Medulla oblongata (tissue), 1 donor: ENCODE measurements at regions not wholly inside any gene's neighbourhood (a gene's known extent, or its start where the extent isn't known, plus 50 kb on each side); places are given as distances from the start of the nearest gene placed in this dataset.

Experiments used
- DNase-seq: peaks from one replicate; pipeline ENCODE4 v3.0.0-alpha.2; 2015; ENCODE audit errors: extremely low spot score

GRCh38 chr10:105879401-105879800 is 1238.3 kb downstream of the SORCS3 start:
- no peak for DNase-seq

- DNase-seq, result no peak
These were observed 1234.0 kb downstream of the SORCS3 start for GRCh38 chr10:105875050-105875449.

- no peak for DNase-seq
These were observed 1231.6 kb downstream of the SORCS3 start for GRCh38 chr10:105872665-105873064.

GRCh38 chr10:105868935-105869334 is 1227.8 kb downstream of the SORCS3 start:
- no peak for DNase-seq

- DNase-seq, result no peak
These were observed 1223.8 kb downstream of the SORCS3 start for GRCh38 chr10:105864854-105865253.

GRCh38 chr10:105857268-105858264 is 1216.5 kb downstream of the SORCS3 start:
- DNase-seq, result no peak

- DNase-seq, result no peak
These were observed 1214.7 kb downstream of the SORCS3 start for GRCh38 chr10:105855791-105856190.

GRCh38 chr10:105844676-105845570 is 1203.8 kb downstream of the SORCS3 start:
- peak; percentile 15 for DNase-seq

- peak; percentile 14 for DNase-seq
These were observed 1203.2 kb downstream of the SORCS3 start for GRCh38 chr10:105844241-105844640.

GRCh38 chr10:105843786-105844185 is 1202.7 kb downstream of the SORCS3 start:
- DNase-seq, result no peak

GRCh38 chr10:105840288-105840770 is 1199.2 kb downstream of the SORCS3 start:
- no peak for DNase-seq

GRCh38 chr10:105838392-105838791 is 1197.3 kb downstream of the SORCS3 start:
- DNase-seq, result no peak

GRCh38 chr10:105837951-105838350 is 1196.9 kb downstream of the SORCS3 start:
- DNase-seq, result peak; percentile 58

- no peak for DNase-seq
These were observed 1193.4 kb downstream of the SORCS3 start for GRCh38 chr10:105834261-105835059.

- no peak for DNase-seq
These were observed 1186.0 kb downstream of the SORCS3 start for GRCh38 chr10:105827133-105827532.

GRCh38 chr10:105807935-105808587 is 1167.0 kb downstream of the SORCS3 start:
- no peak for DNase-seq

GRCh38 chr10:105803206-105803605 is 1162.1 kb downstream of the SORCS3 start:
- no peak for DNase-seq

- DNase-seq, result no peak
These were observed 1159.6 kb downstream of the SORCS3 start for GRCh38 chr10:105800641-105801040.

- DNase-seq, result no peak
These were observed 1157.3 kb downstream of the SORCS3 start for GRCh38 chr10:105798328-105798889.

- DNase-seq, result peak; percentile 62
These were observed 1156.3 kb downstream of the SORCS3 start for GRCh38 chr10:105797234-105797890.
